NCI-H226 (cell line): ENCODE measurements at regions not wholly inside any gene's neighbourhood (a gene's known extent, or its start where the extent isn't known, plus 50 kb on each side); places are given as distances from the start of the nearest gene placed in this dataset.

ENCODE experiments used
- DNase-seq: peaks from one replicate; pipeline ENCODE4 v3.0.0-alpha.2; 2015

DNA sequence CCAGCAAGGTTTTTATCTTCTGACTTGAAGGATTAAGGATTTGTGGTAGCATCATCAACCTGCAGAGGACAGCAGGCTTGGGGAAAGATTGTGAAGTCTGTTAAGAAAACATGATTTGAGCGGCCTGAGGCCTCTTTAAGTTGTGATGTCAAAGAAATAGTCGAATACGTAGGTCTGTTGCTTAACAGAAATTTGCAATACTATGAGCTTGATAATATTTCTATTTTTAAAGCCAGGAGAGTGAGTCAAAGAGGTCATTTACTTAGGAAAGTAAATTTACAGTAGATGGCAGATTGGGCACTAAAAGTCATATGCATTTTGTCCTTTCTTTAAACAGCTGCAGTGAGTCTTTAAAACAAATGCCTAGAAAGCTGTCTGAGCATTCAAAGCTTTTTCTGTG is 336.3 kb downstream of the DIPK2A start:
- no peak for DNase-seq

DNA sequence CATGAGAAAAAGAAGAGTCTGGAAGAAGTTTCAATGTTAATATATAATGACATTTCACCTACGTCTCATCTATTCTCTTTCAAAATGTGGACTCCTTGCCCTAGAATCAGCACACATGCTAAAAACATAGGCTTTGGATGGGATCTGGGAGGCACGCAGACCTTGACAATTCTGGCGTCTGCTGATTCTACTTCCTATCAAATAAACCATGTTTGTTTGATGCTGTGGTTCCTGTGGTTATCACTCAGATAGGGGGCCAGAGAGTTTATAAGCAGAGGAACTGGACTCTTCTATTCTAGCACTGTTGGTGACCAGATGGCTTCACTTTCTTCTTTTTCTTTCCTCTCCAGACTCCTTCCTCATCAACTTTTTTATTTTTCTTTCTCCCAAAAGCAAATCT is 336.8 kb downstream of the DIPK2A start:
- no peak for DNase-seq

DNA sequence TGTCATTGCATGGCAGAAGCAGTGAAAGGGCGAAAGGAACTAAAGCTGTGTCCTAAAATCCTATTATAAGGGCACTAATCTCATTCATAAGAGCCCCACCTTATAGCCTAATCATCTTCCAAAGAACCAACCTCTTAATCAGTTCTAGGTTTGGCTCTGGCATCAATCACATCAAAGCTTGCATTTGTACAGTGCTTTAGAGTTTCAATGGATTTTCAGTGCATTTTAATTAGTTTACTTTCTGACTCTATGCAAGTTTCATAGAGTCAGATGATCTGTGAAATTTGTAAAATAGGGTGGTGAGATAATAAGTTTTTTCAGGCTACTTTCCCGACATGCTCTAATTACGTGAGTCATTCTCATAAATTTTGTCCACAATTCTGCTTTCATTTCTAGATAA is 341.1 kb downstream of the DIPK2A start:
- DNase-seq = peak; percentile 13

DNA sequence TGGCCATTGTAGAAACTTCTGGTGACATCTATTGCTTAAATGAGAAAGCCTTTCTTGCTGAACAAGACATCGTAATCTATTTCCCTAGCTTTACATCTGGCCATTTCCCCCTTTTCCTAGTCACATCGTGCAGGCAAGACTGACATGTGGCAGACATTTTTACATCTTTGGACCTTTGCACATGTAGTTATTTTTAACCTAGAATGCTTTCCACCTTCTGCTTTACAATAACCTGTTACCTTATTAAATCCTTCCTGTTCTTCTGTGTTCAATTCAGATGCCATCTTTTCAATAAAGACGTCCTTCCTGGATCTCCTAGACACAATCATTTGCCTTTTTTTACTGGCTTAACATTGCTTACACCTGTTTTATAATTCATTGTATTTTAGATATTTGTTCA is 343.3 kb downstream of the DIPK2A start:
- no peak for DNase-seq

DNA sequence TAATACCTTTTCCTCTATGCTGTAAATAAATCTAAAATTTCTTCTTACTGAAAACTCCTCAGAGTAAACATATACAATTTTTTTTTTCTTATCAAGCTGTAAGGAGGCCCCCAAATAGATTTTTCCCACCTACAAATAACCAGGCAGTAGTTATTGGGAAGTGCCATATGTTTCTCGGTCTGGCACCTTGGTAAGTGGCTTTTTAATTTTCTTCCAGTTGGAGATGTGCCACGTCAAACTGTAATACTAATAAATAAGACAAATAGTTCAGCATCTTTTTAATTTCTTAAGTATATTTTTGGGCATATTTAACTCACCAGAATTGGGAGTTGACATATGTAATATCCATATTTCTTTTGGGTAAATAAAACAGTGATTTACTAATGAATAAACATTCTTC is 346.3 kb downstream of the DIPK2A start:
- DNase-seq = no peak

DNA sequence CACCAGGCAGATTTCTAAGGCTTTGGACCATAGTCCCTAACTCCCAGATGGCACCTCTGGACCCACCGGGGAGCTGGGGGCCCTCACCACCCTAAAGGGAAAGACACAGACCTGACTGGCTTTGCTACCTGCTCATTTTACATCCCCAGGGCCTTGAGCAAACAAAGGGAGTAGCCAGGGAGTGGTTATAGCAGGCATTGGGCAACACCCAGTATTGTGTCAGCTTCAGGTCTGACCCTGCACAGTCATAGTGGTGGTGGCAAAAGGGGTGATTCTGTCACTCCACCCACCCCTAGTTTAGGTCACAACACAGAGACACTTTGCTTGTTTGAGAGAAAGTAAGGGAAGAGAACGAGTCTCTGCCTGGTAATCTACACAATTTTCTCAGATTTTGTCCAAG is 352.5 kb downstream of the DIPK2A start:
- DNase-seq = no peak

DNA sequence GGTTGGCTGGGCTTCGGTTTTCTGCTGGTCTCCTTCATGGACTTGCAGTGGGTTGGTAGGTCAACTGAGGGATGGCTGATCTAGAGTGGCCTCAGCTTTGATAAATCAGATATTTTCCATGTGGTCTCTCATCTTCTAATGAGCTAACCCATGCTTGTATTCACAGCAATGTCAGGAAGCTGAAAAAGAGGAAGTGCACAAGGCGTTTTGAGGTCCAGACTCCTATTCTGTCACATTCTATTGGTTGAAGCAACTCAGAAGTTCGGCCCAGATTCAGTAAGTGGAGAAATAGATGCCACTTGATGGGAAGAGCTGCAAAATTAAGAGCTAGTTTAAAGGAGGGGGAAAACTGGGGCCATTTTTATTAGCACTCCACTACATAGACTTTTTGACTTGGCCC is 361.2 kb downstream of the DIPK2A start:
- no peak for DNase-seq

DNA sequence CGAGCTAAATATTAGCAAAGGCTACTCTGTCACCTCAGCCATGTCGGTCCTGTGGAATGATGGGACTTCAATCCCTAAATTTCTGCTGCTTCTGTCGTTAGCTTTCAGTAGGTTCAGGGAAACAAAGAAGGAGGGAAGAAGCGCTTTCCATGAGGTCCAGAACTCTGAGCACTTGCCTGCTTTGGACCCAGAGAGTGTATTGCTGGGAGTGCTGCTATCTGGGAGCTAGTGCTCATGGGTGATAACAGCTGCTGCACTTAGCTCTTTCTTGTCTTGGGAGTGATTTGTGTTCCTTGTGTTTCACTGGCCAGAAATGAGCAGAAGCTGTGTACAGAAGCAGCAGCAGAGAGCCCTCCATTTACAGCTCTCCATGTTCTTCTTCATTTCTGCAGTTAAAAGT is 369.8 kb downstream of the DIPK2A start:
- no peak for DNase-seq

DNA sequence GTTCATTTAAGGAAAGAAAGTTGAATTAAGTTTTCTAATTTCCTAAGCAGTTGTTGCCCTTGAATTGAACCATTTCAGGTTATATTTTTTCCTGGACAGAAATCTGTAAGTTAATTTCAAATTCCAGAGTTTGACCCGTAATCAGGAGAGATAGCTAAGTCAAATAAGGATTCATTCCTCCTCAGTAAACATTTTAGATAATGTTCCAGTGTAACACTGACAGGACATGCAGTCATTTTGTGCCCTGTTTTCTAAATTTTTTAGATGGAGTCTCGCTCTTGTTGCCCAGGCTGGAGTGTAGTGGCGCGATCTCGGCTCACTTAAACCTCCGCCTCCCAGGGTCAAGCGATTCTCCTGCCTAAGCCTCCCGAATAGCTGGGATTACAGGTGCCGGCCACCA is 371.7 kb downstream of the DIPK2A start:
- DNase-seq = no peak

DNA sequence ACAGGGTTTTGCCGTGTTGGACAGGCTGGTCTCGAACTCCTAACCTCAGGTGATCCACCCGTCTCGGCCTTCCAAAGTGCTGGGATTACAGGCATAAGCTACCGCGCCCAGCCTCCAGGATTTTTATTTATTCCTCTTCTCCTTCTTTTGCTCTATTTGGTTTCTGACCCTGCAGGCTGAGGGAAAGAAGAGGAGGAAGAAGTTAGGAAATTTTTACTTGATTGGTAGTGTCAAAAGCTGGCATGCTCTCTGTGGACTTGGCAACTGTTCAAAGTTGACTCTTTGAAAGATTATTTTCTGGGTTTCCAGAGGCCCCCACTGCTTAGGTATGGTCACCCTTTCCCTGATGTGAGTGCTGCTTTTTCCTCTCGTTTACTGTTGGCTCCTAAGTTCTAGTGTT is 372.2 kb downstream of the DIPK2A start:
- DNase-seq = no peak

DNA sequence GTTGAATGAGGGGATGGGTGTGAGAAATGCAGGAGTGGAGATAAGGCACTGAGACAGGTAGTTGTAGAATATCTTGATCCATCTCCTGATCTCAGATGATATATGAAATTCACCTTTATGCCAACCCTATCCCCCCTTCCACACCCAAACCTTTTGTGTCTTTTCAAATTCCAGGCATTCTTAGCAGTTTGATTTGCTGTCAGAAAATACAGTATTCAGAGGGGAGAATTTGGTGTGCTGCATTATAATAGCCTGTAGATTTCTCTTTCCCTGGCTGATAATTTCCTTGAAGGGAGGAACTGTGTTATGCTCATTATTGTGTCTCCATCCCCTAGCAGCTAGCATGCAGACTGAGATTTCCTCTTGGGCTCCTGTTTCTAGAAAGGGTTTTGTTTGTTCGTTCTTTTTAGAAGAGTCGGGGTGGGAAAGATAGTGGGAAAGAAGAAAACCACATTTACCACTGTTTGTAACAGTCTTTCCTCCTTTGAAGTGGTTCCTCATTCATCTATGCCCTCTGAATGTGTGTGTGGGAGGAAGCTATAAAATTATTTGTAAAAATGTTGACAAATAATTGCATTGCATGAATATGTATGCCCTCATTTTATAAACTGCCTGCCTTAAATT is 373.4 kb downstream of the DIPK2A start:
- no peak for DNase-seq

DNA sequence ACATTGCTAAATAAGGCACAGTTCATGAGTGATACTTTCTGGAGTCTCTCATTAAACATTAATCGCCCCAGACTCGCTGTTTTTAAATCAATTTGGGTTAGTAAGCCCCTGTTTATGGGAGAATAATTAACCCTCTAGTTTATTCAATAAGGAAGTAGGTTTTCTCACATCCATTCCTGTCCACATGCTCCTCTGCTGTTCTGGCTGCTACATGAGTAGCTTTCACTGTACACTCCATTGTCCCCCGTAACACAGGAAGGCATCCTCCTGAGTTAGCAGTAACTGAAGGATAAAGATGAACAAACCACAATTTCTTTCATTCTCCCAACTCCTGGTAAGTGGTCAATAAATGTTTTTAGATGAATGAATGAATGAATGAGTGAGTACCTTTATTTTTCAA is 378.5 kb downstream of the DIPK2A start:
- no peak for DNase-seq

DNA sequence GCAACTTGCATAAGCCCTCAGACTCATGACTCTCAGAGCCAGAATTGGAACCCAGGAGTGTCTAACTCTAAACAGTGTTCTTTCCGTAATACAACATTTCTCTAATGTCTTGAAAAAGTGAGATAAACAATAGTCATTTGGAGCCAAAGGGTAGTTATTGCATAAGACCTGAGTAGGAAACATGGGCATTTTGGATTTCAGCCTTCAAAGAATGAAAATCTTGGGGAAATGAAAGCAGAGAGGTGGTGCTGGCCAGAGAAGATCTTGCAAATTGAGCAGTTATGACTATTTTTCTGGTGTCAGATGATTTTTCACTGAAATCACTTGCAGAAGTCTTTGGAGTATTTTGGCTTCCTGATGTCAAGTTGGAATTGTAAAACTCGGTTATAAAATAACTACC is 379.4 kb downstream of the DIPK2A start:
- DNase-seq = no peak

DNA sequence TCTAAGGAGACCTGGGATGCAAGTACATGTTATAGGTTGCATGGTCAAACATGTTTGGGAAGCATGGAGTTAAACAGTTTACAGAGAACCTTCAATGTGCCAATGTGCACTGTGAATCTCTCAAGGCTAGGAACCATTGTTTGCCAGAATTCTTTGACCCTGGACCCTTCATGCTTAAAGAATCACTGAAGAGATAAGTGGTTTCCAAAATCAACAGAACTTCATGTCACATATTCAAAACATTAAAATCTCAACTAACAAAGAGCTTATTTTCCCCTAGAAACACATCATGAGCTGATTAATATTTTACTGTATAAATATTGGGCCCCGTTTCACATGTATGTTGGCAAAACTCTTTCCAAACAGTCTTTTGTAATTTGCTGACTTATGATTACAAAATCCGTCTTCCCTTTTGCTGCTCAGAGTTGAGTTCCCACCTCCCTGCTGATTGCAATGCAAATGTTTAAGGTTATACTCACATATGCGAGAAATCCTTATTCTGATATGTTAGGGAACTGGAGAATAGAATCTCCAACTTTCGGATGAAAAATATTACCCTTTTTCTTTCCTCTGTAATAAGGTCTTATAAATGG is 380.2 kb downstream of the DIPK2A start:
- DNase-seq = no peak

DNA sequence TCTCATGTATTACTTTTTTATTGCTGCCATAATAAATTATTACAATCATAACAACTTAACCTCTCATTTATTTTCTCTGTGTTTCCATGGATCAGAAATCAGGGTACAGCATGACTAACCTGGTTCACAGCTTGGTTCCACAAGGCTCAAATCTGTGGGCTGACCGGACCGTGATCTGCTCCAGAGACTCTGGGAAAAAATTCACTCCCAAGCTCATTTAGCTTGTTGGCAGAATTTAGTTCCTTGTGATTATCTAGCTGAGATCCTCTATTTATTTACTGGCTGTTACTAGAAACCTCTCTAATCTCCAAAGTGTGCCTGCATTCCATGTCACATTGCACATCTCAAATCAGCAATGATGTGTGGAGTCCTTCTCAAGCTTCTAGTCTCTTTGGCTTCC is 386.6 kb downstream of the DIPK2A start:
- peak; percentile 25 for DNase-seq

DNA sequence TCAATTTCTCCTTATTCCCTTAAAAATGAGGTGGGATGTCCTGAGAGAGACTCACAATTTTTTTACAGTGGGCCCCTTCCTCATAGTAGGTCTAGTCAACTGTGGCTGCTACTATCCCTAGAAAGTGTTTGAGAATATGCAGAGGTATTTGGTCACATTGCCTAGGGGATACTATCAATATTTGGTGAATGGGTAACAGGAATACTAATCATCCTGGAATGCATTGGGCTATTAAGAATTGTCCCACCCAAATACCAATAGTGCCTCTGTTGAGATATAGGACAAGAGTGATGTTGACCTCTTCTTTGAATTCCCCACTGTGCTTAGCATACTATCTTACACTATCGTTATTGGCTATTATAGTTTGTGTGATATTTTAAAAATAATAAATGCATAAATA is 389.4 kb downstream of the DIPK2A start:
- DNase-seq = no peak

DNA sequence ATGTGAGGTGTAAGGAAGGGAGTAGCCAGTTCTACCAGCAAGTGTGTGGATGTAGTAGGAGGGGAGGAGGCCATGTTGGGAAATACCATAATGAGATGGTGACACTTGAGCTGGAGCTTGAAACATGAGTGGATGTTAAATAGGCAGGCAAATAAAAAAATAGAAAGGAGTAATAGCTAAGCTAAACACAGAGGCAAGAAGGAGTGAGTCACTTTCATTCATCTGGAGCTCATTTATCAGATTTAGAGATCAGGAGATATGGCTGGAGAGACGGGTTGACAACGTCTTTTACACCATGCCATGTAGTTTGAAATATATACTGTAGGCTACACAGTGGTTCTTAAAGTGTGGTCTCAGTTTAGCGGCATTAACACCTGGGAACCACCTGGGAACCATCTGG is 390.5 kb downstream of the DIPK2A start:
- DNase-seq = no peak

DNA sequence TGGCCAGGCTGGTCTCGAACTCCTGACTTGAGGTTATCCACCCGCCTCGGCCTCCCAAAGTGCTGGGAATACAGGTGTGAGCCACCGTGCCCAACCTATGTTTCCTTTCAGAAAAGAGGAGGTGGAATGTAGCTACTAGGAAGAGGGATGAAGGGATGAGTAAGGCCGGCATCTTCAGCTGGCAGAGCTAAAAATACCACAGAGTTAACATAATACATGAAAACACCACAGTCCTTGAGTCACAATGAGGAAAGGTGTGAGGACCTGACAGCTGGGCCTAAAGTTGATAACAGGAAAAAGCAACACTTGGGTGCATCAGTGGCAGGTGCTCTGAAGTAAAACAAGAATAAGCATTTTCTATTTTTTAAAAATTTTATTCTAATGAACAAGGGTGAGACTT is 392.2 kb downstream of the DIPK2A start:
- DNase-seq = peak; percentile 62

DNA sequence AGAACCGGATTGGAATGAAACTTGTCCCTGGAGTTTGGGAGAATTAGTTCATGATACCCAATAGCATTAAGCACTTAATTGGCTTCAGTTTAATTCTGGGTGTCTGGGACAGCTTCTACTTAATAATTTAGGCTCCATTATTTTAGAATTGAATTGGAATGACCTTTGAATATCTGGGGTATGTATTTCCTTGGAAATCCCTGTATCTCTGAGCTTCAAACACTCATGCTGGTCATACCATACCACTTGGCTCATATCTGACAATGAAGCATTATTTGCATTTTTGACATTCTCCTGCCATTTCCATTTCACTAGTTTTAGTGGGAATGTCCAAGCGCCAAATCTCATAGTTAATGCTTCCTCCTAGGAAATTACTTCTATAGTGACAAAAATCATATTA is 393.1 kb downstream of the DIPK2A start:
- DNase-seq = peak; percentile 78

DNA sequence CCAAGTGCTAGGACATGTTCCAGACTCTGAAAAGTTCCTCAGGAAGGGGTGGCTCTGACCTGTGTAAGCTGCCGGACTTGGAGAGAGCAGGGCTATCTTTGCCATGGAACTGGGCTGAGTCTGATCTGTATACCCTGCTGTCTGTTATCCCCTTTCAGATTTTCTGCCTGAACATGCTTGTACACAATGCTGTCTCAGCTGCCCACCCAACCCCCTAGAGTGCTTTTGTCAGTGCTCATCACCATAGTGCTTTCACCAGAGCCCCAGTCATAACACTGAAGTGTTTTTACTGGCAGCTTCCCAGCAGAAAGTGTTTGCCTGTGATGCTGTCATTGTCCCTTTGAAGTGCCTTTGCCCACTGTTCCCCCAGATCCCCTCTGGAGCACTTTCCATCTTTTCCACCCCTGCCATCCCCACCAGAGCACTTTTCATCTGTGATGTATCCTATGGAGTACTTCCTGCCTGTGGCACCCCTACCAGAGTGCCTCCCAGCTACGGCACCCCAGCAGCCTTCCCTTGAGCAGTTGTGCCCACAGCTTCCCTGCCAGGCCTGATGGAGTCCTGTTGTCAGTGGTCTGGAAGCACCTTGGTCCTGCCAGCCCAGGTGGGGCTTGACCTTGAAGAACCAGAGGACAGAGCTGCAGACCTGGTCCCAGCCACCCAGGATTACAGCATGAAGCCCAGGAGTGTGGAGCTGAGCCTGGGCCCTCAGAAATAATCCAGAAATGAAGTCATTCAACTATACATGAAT is 397.7 kb downstream of the DIPK2A start:
- DNase-seq = no peak

DNA sequence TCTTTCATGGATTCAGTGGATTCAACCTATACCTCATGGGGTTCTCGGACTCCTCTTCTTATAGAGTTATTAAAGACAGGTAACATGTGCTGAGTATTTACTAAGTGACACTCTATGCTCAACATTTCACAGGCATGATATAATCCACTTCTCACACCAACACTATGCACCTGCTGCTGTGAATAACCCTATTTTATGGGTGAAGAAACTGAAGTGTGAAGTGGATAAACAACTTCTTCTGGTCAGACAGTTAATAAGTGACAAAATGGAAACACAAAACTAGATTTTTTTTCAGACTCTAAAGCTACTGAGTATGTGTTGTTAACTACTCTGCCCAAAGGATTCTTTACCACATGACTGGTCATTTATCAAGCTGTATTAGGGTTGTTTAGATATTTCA is 403.5 kb downstream of the DIPK2A start:
- no peak for DNase-seq

DNA sequence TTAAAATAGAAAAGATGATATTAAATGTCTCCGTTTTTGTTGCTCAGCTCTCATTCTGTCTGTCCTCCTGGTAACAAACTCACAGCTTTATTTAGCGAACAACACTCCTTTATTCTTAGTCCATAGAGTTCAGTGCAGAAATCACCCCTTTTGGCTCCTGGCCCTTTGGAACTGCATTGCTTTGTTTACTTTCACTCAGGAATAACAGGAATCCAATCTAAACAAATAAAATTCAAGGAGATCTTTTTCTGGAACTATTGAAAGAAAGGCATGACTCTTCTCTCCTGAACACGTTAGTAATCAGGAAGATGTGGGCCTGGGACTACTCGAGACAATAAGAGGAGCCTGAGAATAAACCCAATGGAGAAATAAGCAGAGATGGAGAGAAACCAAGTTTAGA is 409.2 kb downstream of the DIPK2A start:
- DNase-seq = no peak

DNA sequence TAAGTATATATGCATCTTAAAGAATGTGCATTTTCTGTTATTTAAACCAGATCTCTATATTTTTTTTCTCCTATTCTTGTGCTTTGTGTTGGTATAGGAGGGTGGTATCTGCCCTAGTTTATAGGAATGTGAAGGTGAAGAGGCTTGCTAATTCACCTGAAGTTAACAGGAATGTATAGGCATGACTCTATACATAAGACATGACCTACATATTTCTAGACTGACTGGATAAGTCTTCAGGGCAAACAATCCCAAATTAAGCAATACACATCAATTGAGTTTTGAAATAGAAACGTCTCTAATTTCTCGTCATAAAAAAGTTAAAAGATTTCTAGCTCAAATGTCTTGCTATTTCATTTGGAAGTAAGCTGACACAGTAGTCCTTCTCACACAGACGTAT is 410.0 kb downstream of the DIPK2A start:
- no peak for DNase-seq

DNA sequence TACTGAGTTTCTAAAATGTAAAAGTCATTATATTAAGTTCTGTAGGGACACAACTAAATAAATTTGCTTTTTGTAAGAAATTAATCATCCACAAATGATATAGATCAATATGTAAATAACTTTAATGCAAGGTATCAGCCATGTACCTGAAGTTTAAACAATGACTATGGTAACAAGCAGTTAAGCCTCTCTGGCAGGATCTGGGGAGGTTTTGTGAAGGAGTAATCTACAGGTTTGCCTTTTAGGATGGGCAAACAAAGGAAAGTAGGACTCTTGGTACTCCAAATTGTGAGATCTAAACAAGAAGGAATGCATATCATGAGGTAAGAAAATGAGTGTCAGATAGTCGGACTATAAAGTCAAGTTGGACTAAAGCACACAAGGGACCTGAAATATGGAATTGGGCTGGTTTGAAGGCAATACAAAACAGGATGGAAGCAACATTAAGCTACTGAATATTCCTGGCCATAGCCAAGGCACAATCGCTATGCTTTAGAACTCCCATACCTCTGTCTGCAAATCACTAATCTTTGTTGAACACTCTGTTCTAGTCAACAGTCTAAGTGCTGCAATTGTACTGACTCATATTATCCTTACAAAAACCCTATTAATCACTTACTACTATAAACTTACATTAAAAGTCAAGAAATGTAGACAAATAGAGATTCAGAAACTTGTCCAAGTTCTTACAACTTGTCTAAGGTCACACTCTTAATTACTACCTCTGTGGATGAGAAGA is 412.8 kb downstream of the DIPK2A start:
- DNase-seq = no peak
